Putamen (tissue), 1 donor: ENCODE measurements at regions not wholly inside any gene's neighbourhood (a gene's known extent, or its start where the extent isn't known, plus 50 kb on each side); places are given as distances from the start of the nearest gene placed in this dataset.
"Not testable (repeated sequence)": the region's sequence is repeated elsewhere in the genome, so short reads cannot be mapped to it uniquely, and the experiment has no call there.

Source experiments
- DNase-seq: peaks from one replicate; pipeline ENCODE4 v3.0.0-alpha.2; 2016; ENCODE audit warnings: low spot score

GRCh38 chr2:111503844-111504570, 380.0 kb downstream of the ANAPC1 start:
- not testable (repeated sequence) for DNase-seq

- DNase-seq: not testable (repeated sequence)
These were observed 379.4 kb downstream of the ANAPC1 start for GRCh38 chr2:111504571-111504942.

- DNase-seq: not testable (repeated sequence)
These were observed 378.7 kb downstream of the ANAPC1 start for GRCh38 chr2:111505267-111505666.

GRCh38 chr2:111506936-111507335, 377.1 kb downstream of the ANAPC1 start:
- not testable (repeated sequence) for DNase-seq

- not testable (repeated sequence) for DNase-seq
These were observed 374.6 kb downstream of the ANAPC1 start for GRCh38 chr2:111509225-111509869.

GRCh38 chr2:111510384-111510783, 373.6 kb downstream of the ANAPC1 start:
- not testable (repeated sequence) for DNase-seq

GRCh38 chr2:111511062-111511461, 372.9 kb downstream of the ANAPC1 start:
- not testable (repeated sequence) for DNase-seq

- DNase-seq: not testable (repeated sequence)
These were observed 371.6 kb downstream of the ANAPC1 start for GRCh38 chr2:111512378-111512777.

- not testable (repeated sequence) for DNase-seq
These were observed 369.9 kb downstream of the ANAPC1 start for GRCh38 chr2:111514138-111514537.

- DNase-seq: not testable (repeated sequence)
These were observed 366.8 kb downstream of the ANAPC1 start for GRCh38 chr2:111517050-111517720.

GRCh38 chr2:111517721-111518053, 366.3 kb downstream of the ANAPC1 start:
- DNase-seq: not testable (repeated sequence)

- no peak for DNase-seq
These were observed 364.9 kb downstream of the ANAPC1 start for GRCh38 chr2:111519071-111519470.

- DNase-seq: no peak
These were observed 361.7 kb downstream of the ANAPC1 start for GRCh38 chr2:111522231-111522768.

GRCh38 chr2:111523009-111523408, 361.0 kb downstream of the ANAPC1 start:
- DNase-seq: no peak

- not testable (repeated sequence) for DNase-seq
These were observed 359.0 kb downstream of the ANAPC1 start for GRCh38 chr2:111525026-111525425.

- not testable (repeated sequence) for DNase-seq
These were observed 357.9 kb downstream of the ANAPC1 start for GRCh38 chr2:111526041-111526639.

- not testable (repeated sequence) for DNase-seq
These were observed 356.1 kb downstream of the ANAPC1 start for GRCh38 chr2:111527707-111528400.

GRCh38 chr2:111529022-111529421, 355.0 kb downstream of the ANAPC1 start:
- not testable (repeated sequence) for DNase-seq

GRCh38 chr2:111530239-111530965, 353.6 kb downstream of the ANAPC1 start:
- not testable (repeated sequence) for DNase-seq

- not testable (repeated sequence) for DNase-seq
These were observed 351.1 kb downstream of the ANAPC1 start for GRCh38 chr2:111532682-111533556.
